SK-MEL-5 (cell line): ENCODE measurements at regions not wholly inside any gene's neighbourhood (a gene's known extent, or its start where the extent isn't known, plus 50 kb on each side); places are given as distances from the start of the nearest gene placed in this dataset.

Source experiments
- DNase-seq: peaks from one replicate; pipeline ENCODE4 v3.0.0-alpha.2; 2016; ENCODE audit warnings: low read depth, low spot score
- in situ Hi-C: cut with HindIII; loops from 2 replicates; pipeline ENCODE4 v1.10.0; 2016; ENCODE audit warnings: low sequenced_read_pairs, high pct_unique_total_duplicates, low pct_unique_long_range_greater_than_20kb

- no peak for DNase-seq
- in situ Hi-C loops, result no loop called here
Observed at GRCh38 chr22:44406341-44407170, 91.5 kb downstream of the RTL6 start.

GRCh38 chr22:44405661-44406060, 92.4 kb downstream of the RTL6 start:
- no peak for DNase-seq
- in situ Hi-C loops, result no loop called here

GRCh38 chr22:44404341-44405020, 91.7 kb upstream of the SHISAL1 start:
- DNase-seq, result no peak
- in situ Hi-C loops, result no loop called here

GRCh38 chr22:44403602-44404329, 91.0 kb upstream of the SHISAL1 start:
- DNase-seq, result no peak
- in situ Hi-C loops, result no loop called here

- in situ Hi-C loops, result no loop called here
- DNase-seq, result no peak
Observed at GRCh38 chr22:44403166-44403565, 90.4 kb upstream of the SHISAL1 start.

GRCh38 chr22:44402196-44403111, 89.7 kb upstream of the SHISAL1 start:
- in situ Hi-C loops, result no loop called here
- DNase-seq, result no peak

- DNase-seq, result no peak
- in situ Hi-C loops, result no loop called here
Observed at GRCh38 chr22:44401783-44402110, 89.0 kb upstream of the SHISAL1 start.

- in situ Hi-C loops, result no loop called here
- DNase-seq, result no peak
Observed at GRCh38 chr22:44400763-44401060, 88.0 kb upstream of the SHISAL1 start.

- in situ Hi-C loops, result no loop called here
- DNase-seq, result no peak
Observed at GRCh38 chr22:44399906-44400762, 87.4 kb upstream of the SHISAL1 start.

- in situ Hi-C loops, result no loop called here
- no peak for DNase-seq
Observed at GRCh38 chr22:44398856-44399837, 86.4 kb upstream of the SHISAL1 start.

- no peak for DNase-seq
- in situ Hi-C loops, result no loop called here
Observed at GRCh38 chr22:44396727-44397722, 84.3 kb upstream of the SHISAL1 start.

- in situ Hi-C loops, result no loop called here
- no peak for DNase-seq
Observed at GRCh38 chr22:44396021-44396726, 83.4 kb upstream of the SHISAL1 start.

GRCh38 chr22:44395118-44396005, 82.6 kb upstream of the SHISAL1 start:
- in situ Hi-C loops, result no loop called here
- no peak for DNase-seq
